ENCODE measurements at regions not wholly inside any gene's neighbourhood (a gene's known extent, or its start where the extent isn't known, plus 50 kb on each side); places are given as distances from the start of the nearest gene placed in this dataset.

DNA sequence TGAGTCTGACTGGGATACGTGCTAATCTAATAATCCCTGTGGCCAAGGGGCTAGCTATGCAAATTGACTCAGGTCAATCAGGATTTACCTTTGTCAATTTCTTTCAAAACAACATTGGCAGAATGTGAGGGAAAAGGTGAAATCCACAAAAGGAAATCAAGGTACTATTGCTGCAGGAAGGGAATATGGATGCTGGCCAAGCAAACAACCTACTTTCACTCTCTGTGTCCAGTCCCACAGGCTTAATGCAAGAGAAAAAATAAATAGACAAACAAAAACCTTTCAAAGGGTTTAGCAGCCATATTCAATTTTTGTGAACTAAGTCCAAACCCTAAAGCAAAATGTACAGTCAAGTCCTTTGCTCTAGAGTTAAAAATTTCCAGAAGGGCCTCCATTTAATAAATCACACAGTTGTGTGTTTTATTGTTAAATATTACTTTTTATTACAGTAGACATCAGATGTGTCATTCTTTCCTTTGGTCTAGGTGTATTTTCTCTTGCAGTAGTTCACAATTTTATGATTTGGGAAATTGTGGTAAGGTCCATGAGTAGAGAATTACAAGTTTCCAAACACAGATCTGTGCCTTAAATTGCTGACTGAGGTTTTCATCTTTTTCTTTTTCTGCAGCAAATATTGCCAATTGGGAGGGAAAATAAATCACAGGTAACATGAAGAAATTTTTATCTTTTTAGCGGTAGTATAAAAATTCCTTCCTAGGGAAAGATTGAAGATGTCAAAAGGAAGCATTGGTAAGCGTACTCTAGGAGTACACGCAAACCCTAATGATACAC, 309.1 kb downstream of the DMAC1 start:
- TF ChIP-seq CTCF (IDR thresholded peaks at IDR 0.05) (no peak), EP300 (IDR thresholded peaks at IDR 0.05) (no peak)
